ENCODE measurements at regions not wholly inside any gene's neighbourhood (a gene's known extent, or its start where the extent isn't known, plus 50 kb on each side); places are given as distances from the start of the nearest gene placed in this dataset.
"Not testable (repeated sequence)": the region's sequence is repeated elsewhere in the genome, so short reads cannot be mapped to it uniquely, and the experiment has no call there.

GRCh38 chr1:172717722-172718465 is 59.0 kb downstream of the FASLG start:
- DNase-seq = no peak

GRCh38 chr1:172719066-172719627 is 60.2 kb downstream of the FASLG start:
- DNase-seq = no peak

GRCh38 chr1:172719694-172720138 is 60.8 kb downstream of the FASLG start:
- peak; percentile 70 for DNase-seq

GRCh38 chr1:172720339-172720738 is 61.4 kb downstream of the FASLG start:
- no peak for DNase-seq

GRCh38 chr1:172723251-172723650 is 64.3 kb downstream of the FASLG start:
- DNase-seq = no peak

- no peak for DNase-seq
Measured at GRCh38 chr1:172724232-172724631, 65.3 kb downstream of the FASLG start.

GRCh38 chr1:172724765-172725613 is 66.1 kb downstream of the FASLG start:
- DNase-seq = no peak

GRCh38 chr1:172726740-172727139 is 67.8 kb downstream of the FASLG start:
- DNase-seq = no peak

GRCh38 chr1:172727275-172727857 is 68.5 kb downstream of the FASLG start:
- no peak for DNase-seq

- DNase-seq = peak; percentile 70
Measured at GRCh38 chr1:172727956-172728603, 69.2 kb downstream of the FASLG start.

- not testable (repeated sequence) for DNase-seq
Measured at GRCh38 chr1:172728705-172729104, 69.8 kb downstream of the FASLG start.

GRCh38 chr1:172732427-172732826 is 73.5 kb downstream of the FASLG start:
- no peak for DNase-seq

- DNase-seq = no peak
Measured at GRCh38 chr1:172733815-172734214, 74.9 kb downstream of the FASLG start.

- DNase-seq = no peak
Measured at GRCh38 chr1:172738389-172738788, 79.5 kb downstream of the FASLG start.

- DNase-seq = peak; percentile 65
Measured at GRCh38 chr1:172742599-172743500, 83.9 kb downstream of the FASLG start.

- DNase-seq = peak; percentile 73
Measured at GRCh38 chr1:172745014-172745413, 86.1 kb downstream of the FASLG start.

GRCh38 chr1:172746091-172746949 is 87.4 kb downstream of the FASLG start:
- DNase-seq = peak; percentile 79

GRCh38 chr1:172748201-172748600 is 89.3 kb downstream of the FASLG start:
- DNase-seq = no peak

- DNase-seq = no peak
Measured at GRCh38 chr1:172751683-172752082, 92.8 kb downstream of the FASLG start.

GRCh38 chr1:172753964-172754363 is 95.1 kb downstream of the FASLG start:
- no peak for DNase-seq

GRCh38 chr1:172754609-172755008 is 95.7 kb downstream of the FASLG start:
- no peak for DNase-seq
